Nephron (organoid): ENCODE measurements at regions not wholly inside any gene's neighbourhood (a gene's known extent, or its start where the extent isn't known, plus 50 kb on each side); places are given as distances from the start of the nearest gene placed in this dataset.

Experiments
- H3K27ac Mint-ChIP-seq, 3 experiments: 2 replicates each; pipeline ENCODE4 v1.8.0; 2020; ENCODE audit warnings: mixed read lengths in 3 of 3, mild to moderate bottlenecking in 2 of 3, moderate library complexity in 1 of 3
- H3K27me3 Mint-ChIP-seq: 2 replicates; pipeline ENCODE4 v1.8.0; 2021; ENCODE audit warnings: low read depth, mild to moderate bottlenecking, moderate library complexity, mixed read lengths
- H3K36me3 Mint-ChIP-seq: 2 replicates; pipeline ENCODE4 v1.8.0; 2020; ENCODE audit warnings: low read depth, mixed read lengths
- H3K4me1 Mint-ChIP-seq: 2 replicates; pipeline ENCODE4 v1.8.0; 2020; ENCODE audit warnings: mixed read lengths
- H3K4me3 Mint-ChIP-seq, 3 experiments: 2 replicates each; pipeline ENCODE4 v1.8.0; 2020; ENCODE audit warnings: mild to moderate bottlenecking in 3 of 3, mixed read lengths in 3 of 3, moderate library complexity in 2 of 3
- H3K9me3 Mint-ChIP-seq: 2 replicates; pipeline ENCODE4 v1.8.0; 2020; ENCODE audit warnings: mixed read lengths
- CTCF ChIP-seq, 3 experiments: fragments of 200-600 bp; sonication (generic); IDR thresholded peaks; one replicate each; pipeline ENCODE4 v1.5.0; 2021; ENCODE audit warnings: antibody characterized with exemption in 3 of 3; ENCODE audit not compliant: unreplicated experiment in 3 of 3

GRCh38 chr2:158732573-158733429 is 62.3 kb upstream of the DAPL1 start:
- Mint-ChIP-seq H3K9me3 (no peaks in the 10 kb centered on the region), H3K36me3 (no peaks in the 10 kb centered on the region), H3K4me1 (peaks cover 49% of the 10 kb centered on the region), H3K4me3 (no peak overlapping the region), H3K27me3 (peaks cover 4% of the 10 kb centered on the region), H3K27ac (peak overlapping the region in 2 of 3 experiments; percentile 1 to 58)
- no peak for TF ChIP-seq CTCF (IDR thresholded peaks at IDR 0.05; ENCODE audit: unreplicated experiment in 3 of 3)

- peaks cover 46% of the 10 kb centered on the region for H3K4me1 Mint-ChIP-seq
- H3K27ac Mint-ChIP-seq: peak overlapping the region in 2 of 3 experiments; percentile 0 to 1
- no peak overlapping the region for H3K4me3 Mint-ChIP-seq
- TF ChIP-seq CTCF (IDR thresholded peaks at IDR 0.05; ENCODE audit: unreplicated experiment in 3 of 3): no peak
- no peaks in the 10 kb centered on the region for H3K36me3 Mint-ChIP-seq
- H3K27me3 Mint-ChIP-seq: peaks cover 4% of the 10 kb centered on the region
- no peaks in the 10 kb centered on the region for H3K9me3 Mint-ChIP-seq
Measured at GRCh38 chr2:158733430-158733755, 61.7 kb upstream of the DAPL1 start.

GRCh38 chr2:158734442-158734841 is 60.7 kb upstream of the DAPL1 start:
- TF ChIP-seq CTCF (IDR thresholded peaks at IDR 0.05; ENCODE audit: unreplicated experiment in 3 of 3): no peak
- H3K36me3 Mint-ChIP-seq: no peaks in the 10 kb centered on the region
- H3K9me3 Mint-ChIP-seq: no peaks in the 10 kb centered on the region
- H3K4me3 Mint-ChIP-seq: no peak overlapping the region
- H3K4me1 Mint-ChIP-seq: peaks cover 41% of the 10 kb centered on the region
- H3K27ac Mint-ChIP-seq: no peak overlapping the region
- H3K27me3 Mint-ChIP-seq: peaks cover 4% of the 10 kb centered on the region

GRCh38 chr2:158735822-158736580 is 59.1 kb upstream of the DAPL1 start:
- Mint-ChIP-seq H3K36me3 (no peaks in the 10 kb centered on the region), H3K4me1 (peaks cover 38% of the 10 kb centered on the region), H3K27me3 (peaks cover 12% of the 10 kb centered on the region), H3K4me3 (no peak overlapping the region), H3K9me3 (no peaks in the 10 kb centered on the region), H3K27ac (no peak overlapping the region)
- no peak for TF ChIP-seq CTCF (IDR thresholded peaks at IDR 0.05; ENCODE audit: unreplicated experiment in 3 of 3)

GRCh38 chr2:158738363-158738762 is 56.8 kb upstream of the DAPL1 start:
- Mint-ChIP-seq H3K4me1 (peaks cover 39% of the 10 kb centered on the region), H3K27ac (no peak overlapping the region)

More at GRCh38 chr2:158738363-158738762, 56.8 kb upstream of the DAPL1 start:
- TF ChIP-seq CTCF (IDR thresholded peaks at IDR 0.05; ENCODE audit: unreplicated experiment in 3 of 3): no peak
- Mint-ChIP-seq H3K4me3 (no peak overlapping the region), H3K27me3 (peaks cover 12% of the 10 kb centered on the region), H3K36me3 (no peaks in the 10 kb centered on the region), H3K9me3 (no peaks in the 10 kb centered on the region)
